Sigmoid colon (tissue), 6 donors: ENCODE measurements at regions not wholly inside any gene's neighbourhood (a gene's known extent, or its start where the extent isn't known, plus 50 kb on each side); places are given as distances from the start of the nearest gene placed in this dataset.
A peak's percentile ranks its signal among the peaks of the same experiment; 100 is the strongest.

Experiments
- DNase-seq: peaks from one replicate; pipeline ENCODE4 v3.0.0-alpha.2; 2019
- H3K27ac ChIP-seq, 4 donors: fragments of 200-600 bp; sonication (generic); one replicate each; pipeline ENCODE4 v1.5.1; 2016 to 2019; ENCODE audit warnings: mild to moderate bottlenecking in 1 of 4
- H3K27me3 ChIP-seq, 3 donors: fragments of 200-600 bp; sonication (generic); one replicate each; pipeline ENCODE4 v1.5.1; 2019; ENCODE audit warnings: mild to moderate bottlenecking in 1 of 3
- H3K36me3 ChIP-seq, 4 donors: fragments of 200-600 bp; sonication (generic); one replicate each; pipeline ENCODE4 v1.5.1; 2016 to 2019
- H3K4me1 ChIP-seq, 4 donors: fragments of 200-600 bp; sonication (generic); one replicate each; pipeline ENCODE4 v1.5.1; 2017 to 2019
- H3K4me3 ChIP-seq, 4 donors: fragments of 200-600 bp; sonication (generic); one replicate each; pipeline ENCODE4 v1.5.1; 2017 to 2019; ENCODE audit warnings: mild to moderate bottlenecking in 2 of 4, moderate library complexity in 1 of 4
- H3K9me3 ChIP-seq, 4 donors: fragments of 200-600 bp in 3 of 4; sonication (generic) in 3 of 4; one replicate each; pipeline versions ENCODE4 v1.5.1 to v1.6.1; 2013 to 2019
- CTCF ChIP-seq, 4 experiments: fragments of 450-650 bp in 3 of 4; fragments of 200-600 bp in 1 of 4; IDR thresholded peaks; one replicate each; pipeline ENCODE4 v1.5.1; 2016 to 2019; ENCODE audit warnings: antibody characterized with exemption in 4 of 4, mild to moderate bottlenecking in 3 of 4, moderate library complexity in 2 of 4
- EP300 ChIP-seq, 4 donors: sonication (generic); formaldehyde crosslinking; IDR thresholded peaks; one replicate each; pipeline ENCODE4 v1.6.1; 2017; ENCODE audit warnings: antibody characterized with exemption in 4 of 4
- POLR2A ChIP-seq, 2 donors: fragments of 450-650 bp; IDR thresholded peaks; one replicate each; pipeline ENCODE4 v1.6.1; 2016; ENCODE audit warnings: antibody characterized with exemption in 2 of 2, mild to moderate bottlenecking in 2 of 2, moderate library complexity in 2 of 2
- POLR2AphosphoS5 ChIP-seq, 4 donors: sonication (generic); formaldehyde crosslinking; IDR thresholded peaks; one replicate each; pipeline ENCODE4 v1.6.1; 2017; ENCODE audit warnings: antibody characterized with exemption in 4 of 4
- WGBS, 2 donors: extraction: QIAGEN DNeasy Blood & Tissue Kit; methylation state at CpG; one replicate each; pipeline ENCODE4 v1.1.7; 2013; 5-methylcytosine and 5-hydroxymethylcytosine counted together
- intact Hi-C: fragments of 100-400 bp; cut with DNase I; formaldehyde crosslinking; loops from one replicate; pipeline ENCODE4 v1.15.1; 2023
- donor health status: healthy with polysubstance abuse.
- donor health status: healthy.

- WGBS, 2 donors = 66 to 80% methylated on average over 3 of the region's 3 CpGs
- Histone ChIP-seq H3K9me3 (no peaks in the 10 kb centered on the region), H3K4me3 (no peak overlapping the region), H3K27ac (no peak overlapping the region), H3K27me3 (no peaks in the 10 kb centered on the region), H3K4me1 (peaks cover 0 to 6% (median 0%) of the 10 kb centered on the region in 4 donors), H3K36me3 (no peaks in the 10 kb centered on the region)
- intact Hi-C loops = no loop called here
- DNase-seq = no peak
- no peak for TF ChIP-seq POLR2A (IDR thresholded peaks at IDR 0.05)
- no peak for TF ChIP-seq CTCF (IDR thresholded peaks at IDR 0.05)
- TF ChIP-seq POLR2AphosphoS5 (IDR thresholded peaks at IDR 0.05) = no peak
- TF ChIP-seq EP300 (IDR thresholded peaks at IDR 0.05) = no peak
These were observed 128.4 kb upstream of the ADGRF1 start for GRCh38 chr6:47170617-47170947.

GRCh38 chr6:47169785-47170616 is 127.9 kb upstream of the ADGRF1 start:
- DNase-seq = no peak
- H3K4me3 ChIP-seq = no peak overlapping the region
- intact Hi-C loops = no loop called here
- H3K27me3 ChIP-seq = no peaks in the 10 kb centered on the region
- H3K9me3 ChIP-seq = no peaks in the 10 kb centered on the region
- TF ChIP-seq EP300 (IDR thresholded peaks at IDR 0.05) = no peak
- no peaks in the 10 kb centered on the region for H3K36me3 ChIP-seq
- WGBS, 2 donors = 86 to 90% methylated on average over 1 of the region's 1 CpG
- peaks cover 0 to 6% (median 0%) of the 10 kb centered on the region in 4 donors for H3K4me1 ChIP-seq
- H3K27ac ChIP-seq = peak overlapping the region in 1 of 4 donors; percentile 20

- no peak for DNase-seq
- peak overlapping the region in 1 of 4 donors; percentile 34 for H3K27ac ChIP-seq
- no peak overlapping the region for H3K4me3 ChIP-seq
- H3K4me1 ChIP-seq = peaks cover 0 to 21% (median 11%) of the 10 kb centered on the region in 4 donors
- no peaks in the 10 kb centered on the region for H3K27me3 ChIP-seq
- no peaks in the 10 kb centered on the region for H3K9me3 ChIP-seq
- 80 to 81% methylated on average over 2 of the region's 2 CpGs for WGBS, 2 donors
- H3K36me3 ChIP-seq = no peaks in the 10 kb centered on the region
- intact Hi-C loops = no loop called here
- TF ChIP-seq EP300 (IDR thresholded peaks at IDR 0.05) = no peak
- no peak for TF ChIP-seq POLR2AphosphoS5 (IDR thresholded peaks at IDR 0.05)
- TF ChIP-seq CTCF (IDR thresholded peaks at IDR 0.05) = no peak
- TF ChIP-seq POLR2A (IDR thresholded peaks at IDR 0.05) = no peak
These were observed 126.0 kb upstream of the ADGRF1 start for GRCh38 chr6:47168180-47168579.

- intact Hi-C loops = no loop called here
- Histone ChIP-seq H3K4me3 (no peak overlapping the region), H3K9me3 (no peaks in the 10 kb centered on the region), H3K27ac (no peak overlapping the region), H3K36me3 (no peaks in the 10 kb centered on the region), H3K4me1 (peaks cover 0 to 25% (median 15%) of the 10 kb centered on the region in 4 donors), H3K27me3 (no peaks in the 10 kb centered on the region)
- WGBS, 2 donors = 90 to 95% methylated on average over 1 of the region's 1 CpG
- no peak for DNase-seq
- TF ChIP-seq EP300 (IDR thresholded peaks at IDR 0.05) (no peak), CTCF (IDR thresholded peaks at IDR 0.05) (no peak), POLR2AphosphoS5 (IDR thresholded peaks at IDR 0.05) (no peak), POLR2A (IDR thresholded peaks at IDR 0.05) (no peak)
These were observed 123.8 kb upstream of the ADGRF1 start for GRCh38 chr6:47165918-47166317.

GRCh38 chr6:47164877-47165276 is 122.7 kb upstream of the ADGRF1 start:
- TF ChIP-seq CTCF (IDR thresholded peaks at IDR 0.05) (no peak), POLR2A (IDR thresholded peaks at IDR 0.05) (no peak), EP300 (IDR thresholded peaks at IDR 0.05) (no peak), POLR2AphosphoS5 (IDR thresholded peaks at IDR 0.05) (no peak)
- H3K4me3 ChIP-seq = no peak overlapping the region
- H3K27me3 ChIP-seq = no peaks in the 10 kb centered on the region
- H3K4me1 ChIP-seq = peaks cover 0 to 25% (median 15%) of the 10 kb centered on the region in 4 donors
- H3K36me3 ChIP-seq = no peaks in the 10 kb centered on the region
- intact Hi-C loops = no loop called here
- no peak overlapping the region for H3K27ac ChIP-seq
- H3K9me3 ChIP-seq = no peaks in the 10 kb centered on the region
- no peak for DNase-seq
